ENCODE measurements at regions not wholly inside any gene's neighbourhood (a gene's known extent, or its start where the extent isn't known, plus 50 kb on each side); places are given as distances from the start of the nearest gene placed in this dataset.

GRCh38 chr9:115966660-115967059, 186.9 kb upstream of the PAPPA start:
- H3K4me3 ChIP-seq (ENCODE audit: low read depth, low read length): no peak overlapping the region
- no peak for DNase-seq (ENCODE audit: low read depth)

- DNase-seq (ENCODE audit: low read depth): no peak
- no peak overlapping the region for H3K4me3 ChIP-seq (ENCODE audit: low read depth, low read length)
These were observed 184.5 kb upstream of the PAPPA start for GRCh38 chr9:115969096-115969495.

- no peak for DNase-seq (ENCODE audit: low read depth)
These were observed 181.2 kb upstream of the PAPPA start for GRCh38 chr9:115972362-115972761.

GRCh38 chr9:115972843-115973595, 180.6 kb upstream of the PAPPA start:
- H3K4me3 ChIP-seq (ENCODE audit: low read depth, low read length): no peak overlapping the region
- no peak for DNase-seq (ENCODE audit: low read depth)

More at GRCh38 chr9:115972362-115972761, 181.2 kb upstream of the PAPPA start:
- H3K4me3 ChIP-seq (ENCODE audit: low read depth, low read length): no peak overlapping the region

- no peak for DNase-seq (ENCODE audit: low read depth)
These were observed 176.8 kb upstream of the PAPPA start for GRCh38 chr9:115976781-115977180.

GRCh38 chr9:115978091-115978490, 175.5 kb upstream of the PAPPA start:
- no peak for DNase-seq (ENCODE audit: low read depth)
- H3K4me3 ChIP-seq (ENCODE audit: low read depth, low read length): no peak overlapping the region

More at GRCh38 chr9:115976781-115977180, 176.8 kb upstream of the PAPPA start:
- no peak overlapping the region for H3K4me3 ChIP-seq (ENCODE audit: low read depth, low read length)

- H3K4me3 ChIP-seq (ENCODE audit: low read depth, low read length): no peak overlapping the region
- no peak for DNase-seq (ENCODE audit: low read depth)
These were observed 174.9 kb upstream of the PAPPA start for GRCh38 chr9:115978659-115979096.

- no peak for DNase-seq (ENCODE audit: low read depth)
These were observed 173.5 kb upstream of the PAPPA start for GRCh38 chr9:115980054-115980453.

GRCh38 chr9:115980502-115980901, 173.1 kb upstream of the PAPPA start:
- DNase-seq (ENCODE audit: low read depth): no peak

More at GRCh38 chr9:115980054-115980453, 173.5 kb upstream of the PAPPA start:
- H3K4me3 ChIP-seq (ENCODE audit: low read depth, low read length): no peak overlapping the region

GRCh38 chr9:115980976-115981375, 172.6 kb upstream of the PAPPA start:
- DNase-seq (ENCODE audit: low read depth): no peak

More at GRCh38 chr9:115980502-115980901, 173.1 kb upstream of the PAPPA start:
- H3K4me3 ChIP-seq (ENCODE audit: low read depth, low read length): no peak overlapping the region

GRCh38 chr9:115983366-115983765, 170.2 kb upstream of the PAPPA start:
- no peak for DNase-seq (ENCODE audit: low read depth)
- no peak overlapping the region for H3K4me3 ChIP-seq (ENCODE audit: low read depth, low read length)

More at GRCh38 chr9:115980976-115981375, 172.6 kb upstream of the PAPPA start:
- H3K4me3 ChIP-seq (ENCODE audit: low read depth, low read length): no peak overlapping the region

GRCh38 chr9:115985657-115986056, 167.9 kb upstream of the PAPPA start:
- no peak for DNase-seq (ENCODE audit: low read depth)
- H3K4me3 ChIP-seq (ENCODE audit: low read depth, low read length): no peak overlapping the region

- DNase-seq (ENCODE audit: low read depth): no peak
These were observed 167.1 kb upstream of the PAPPA start for GRCh38 chr9:115986508-115986907.

GRCh38 chr9:115988701-115989100, 164.9 kb upstream of the PAPPA start:
- DNase-seq (ENCODE audit: low read depth): no peak
- no peak overlapping the region for H3K4me3 ChIP-seq (ENCODE audit: low read depth, low read length)

More at GRCh38 chr9:115986508-115986907, 167.1 kb upstream of the PAPPA start:
- no peak overlapping the region for H3K4me3 ChIP-seq (ENCODE audit: low read depth, low read length)

GRCh38 chr9:115989831-115990230, 163.8 kb upstream of the PAPPA start:
- no peak overlapping the region for H3K4me3 ChIP-seq (ENCODE audit: low read depth, low read length)
- DNase-seq (ENCODE audit: low read depth): no peak

- no peak overlapping the region for H3K4me3 ChIP-seq (ENCODE audit: low read depth, low read length)
- DNase-seq (ENCODE audit: low read depth): peak; percentile 79
These were observed 160.8 kb upstream of the PAPPA start for GRCh38 chr9:115992834-115993233.

GRCh38 chr9:115997923-115998322, 155.7 kb upstream of the PAPPA start:
- H3K4me3 ChIP-seq (ENCODE audit: low read depth, low read length): no peak overlapping the region
- DNase-seq (ENCODE audit: low read depth): peak; percentile 80

GRCh38 chr9:115998666-115999065, 154.9 kb upstream of the PAPPA start:
- no peak for DNase-seq (ENCODE audit: low read depth)
- no peak overlapping the region for H3K4me3 ChIP-seq (ENCODE audit: low read depth, low read length)

- H3K4me3 ChIP-seq (ENCODE audit: low read depth, low read length): no peak overlapping the region
- no peak for DNase-seq (ENCODE audit: low read depth)
These were observed 154.1 kb upstream of the PAPPA start for GRCh38 chr9:115999498-115999897.

- DNase-seq (ENCODE audit: low read depth): no peak
- no peak overlapping the region for H3K4me3 ChIP-seq (ENCODE audit: low read depth, low read length)
These were observed 152.8 kb upstream of the PAPPA start for GRCh38 chr9:116000748-116001329.

GRCh38 chr9:116002181-116002580, 151.4 kb upstream of the PAPPA start:
- H3K4me3 ChIP-seq (ENCODE audit: low read depth, low read length): no peak overlapping the region
- no peak for DNase-seq (ENCODE audit: low read depth)

Measured in skeletal muscle cell (primary cell).